ENCODE measurements at regions not wholly inside any gene's neighbourhood (a gene's known extent, or its start where the extent isn't known, plus 50 kb on each side); places are given as distances from the start of the nearest gene placed in this dataset.
"Not testable (repeated sequence)": the region's sequence is repeated elsewhere in the genome, so short reads cannot be mapped to it uniquely, and the experiment has no call there.

DNA sequence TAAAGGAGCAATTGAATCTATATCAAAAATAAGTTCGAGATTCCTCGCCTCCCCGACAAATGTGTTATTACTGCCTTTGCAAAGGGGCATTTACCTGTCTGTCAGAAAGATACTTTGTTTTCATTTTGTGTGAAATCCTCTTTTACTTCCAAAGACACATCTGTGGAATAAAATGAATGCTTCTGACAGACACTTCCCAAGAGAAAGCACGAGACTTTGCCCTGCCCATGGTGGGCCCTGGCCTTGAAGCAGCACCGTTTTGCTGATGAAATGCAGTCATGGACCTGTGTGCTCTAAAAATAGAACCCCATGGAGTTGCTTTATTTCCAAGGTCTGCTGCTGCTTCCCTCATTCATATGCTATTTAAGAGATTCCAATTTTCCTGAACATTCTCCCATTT is 85.9 kb upstream of the USP47 start:
- no peak for DNase-seq

DNA sequence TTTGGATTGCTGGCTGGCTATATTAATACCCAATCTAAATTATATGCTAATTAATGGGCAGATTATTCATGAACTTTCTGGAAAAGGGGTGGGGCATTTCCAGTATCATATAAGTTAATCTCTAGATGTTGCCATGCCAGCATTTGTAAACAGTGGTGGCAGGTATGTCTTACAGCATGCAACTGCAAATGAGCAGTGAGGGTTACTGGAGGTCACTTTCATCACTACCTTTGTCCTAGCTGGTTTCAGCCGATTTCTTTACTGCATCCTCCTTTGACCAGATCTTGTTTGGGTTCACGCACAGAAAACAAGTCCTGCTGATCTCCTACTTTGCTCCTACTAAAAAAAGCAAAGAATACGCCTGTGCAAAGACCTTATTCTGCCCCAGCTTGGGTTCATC is 89.1 kb upstream of the USP47 start:
- no peak for DNase-seq

DNA sequence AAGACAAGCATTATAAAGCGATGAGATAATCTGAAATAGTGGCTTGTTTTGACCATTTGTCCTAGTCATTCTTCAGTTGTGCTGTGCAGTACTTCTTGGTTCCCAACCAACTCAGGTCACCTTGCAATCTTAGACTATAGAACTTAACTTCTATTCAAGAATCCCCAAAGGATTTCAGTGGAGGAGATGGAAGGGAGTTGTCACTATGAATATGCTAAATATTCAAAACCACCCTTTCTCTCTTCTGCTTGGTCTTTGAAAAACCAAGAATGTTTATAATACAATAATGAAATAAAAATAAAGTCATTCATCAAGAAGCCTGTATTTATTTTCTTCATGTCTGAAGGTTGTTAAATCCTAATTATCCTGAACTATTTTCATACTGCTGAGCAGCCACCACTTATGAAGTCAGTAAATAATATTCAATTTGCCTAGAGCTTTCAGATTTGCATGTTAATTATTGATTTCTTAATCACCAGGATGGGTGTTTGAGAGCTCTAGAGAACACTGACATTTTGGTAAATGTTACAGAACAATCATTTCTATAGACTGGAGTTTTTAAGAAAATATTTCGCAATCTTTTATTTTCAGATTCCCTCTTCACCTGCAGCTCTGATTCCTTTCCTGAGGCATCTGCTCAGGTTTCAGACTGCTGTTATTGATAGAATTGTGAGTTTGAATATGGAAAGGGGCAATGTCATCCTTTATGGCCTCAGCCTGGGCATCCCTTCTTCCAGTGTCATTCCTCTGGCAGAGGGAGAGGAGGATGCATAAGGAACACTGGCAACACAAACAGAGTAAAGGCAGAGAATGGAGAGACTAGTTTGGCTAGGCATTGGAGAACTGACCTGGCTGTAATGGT is 91.5 kb upstream of the USP47 start:
- no peak for DNase-seq

DNA sequence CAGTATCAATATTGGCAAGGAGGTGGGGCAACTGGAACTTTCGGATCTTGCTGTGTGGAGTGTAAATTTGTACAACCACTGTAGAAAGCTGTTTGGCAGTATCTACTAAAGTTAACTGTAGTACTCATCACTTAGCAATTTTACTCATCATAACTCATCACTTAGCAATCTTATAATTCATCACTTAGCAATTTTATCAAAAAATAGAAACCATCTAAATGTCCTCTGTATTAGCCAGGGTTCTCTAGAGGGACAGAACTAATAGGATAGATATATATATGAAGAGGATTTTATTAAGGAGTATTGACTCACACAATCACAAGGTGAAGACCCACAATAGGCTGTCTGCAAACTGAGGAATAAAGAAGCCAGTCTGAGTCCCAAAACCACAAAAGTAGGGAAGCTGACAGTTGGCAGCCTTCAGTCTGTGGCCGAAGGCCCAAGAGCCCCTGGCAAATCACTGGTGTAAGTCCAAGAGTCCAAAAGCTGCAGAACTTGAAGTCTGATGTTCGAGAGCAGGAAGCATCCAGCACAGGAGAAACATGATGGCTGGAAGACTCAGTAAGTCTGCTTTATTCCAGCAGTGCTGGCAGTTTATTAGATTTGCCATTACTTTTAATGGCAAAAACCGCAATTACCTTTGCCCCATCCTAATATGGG is 92.9 kb upstream of the USP47 start:
- no peak for DNase-seq

DNA sequence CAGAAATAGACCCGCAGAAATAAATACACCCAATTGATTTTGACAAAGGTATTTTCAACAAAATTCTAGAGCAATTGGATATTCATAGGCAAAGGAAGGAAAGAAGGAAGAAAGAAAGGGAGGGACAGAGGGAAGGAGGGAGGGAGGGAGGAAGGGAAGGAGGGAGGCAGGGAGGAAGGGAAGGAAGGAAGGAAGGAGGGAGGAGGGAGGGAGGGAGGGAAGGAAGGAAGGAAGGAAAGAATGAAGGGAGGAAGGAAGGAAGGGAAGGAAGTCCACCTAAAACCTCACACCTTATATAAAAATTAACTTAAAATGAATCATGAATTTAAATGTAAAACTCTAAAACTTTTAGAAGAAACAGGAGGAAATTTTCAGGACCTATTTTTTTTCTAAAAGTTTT is 94.2 kb upstream of the USP47 start:
- DNase-seq, result no peak

DNA sequence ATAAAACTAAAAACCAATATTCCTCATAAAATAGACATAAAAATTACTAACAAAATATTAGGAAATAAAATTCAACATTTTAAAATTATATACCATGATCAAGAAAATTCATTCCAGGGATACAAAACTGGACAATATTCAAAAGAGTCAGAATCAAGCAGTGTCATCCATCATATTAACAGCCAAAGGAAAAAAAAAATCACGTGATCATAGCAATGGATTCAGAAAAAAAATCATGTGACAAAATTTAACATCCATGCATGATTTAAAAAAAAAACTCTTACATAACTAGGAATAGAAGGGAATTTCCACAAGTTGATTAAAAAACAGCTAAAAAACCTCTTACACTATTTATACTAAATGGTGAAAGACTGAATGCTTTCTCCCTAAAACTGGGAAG is 95.3 kb upstream of the USP47 start:
- no peak for DNase-seq

DNA sequence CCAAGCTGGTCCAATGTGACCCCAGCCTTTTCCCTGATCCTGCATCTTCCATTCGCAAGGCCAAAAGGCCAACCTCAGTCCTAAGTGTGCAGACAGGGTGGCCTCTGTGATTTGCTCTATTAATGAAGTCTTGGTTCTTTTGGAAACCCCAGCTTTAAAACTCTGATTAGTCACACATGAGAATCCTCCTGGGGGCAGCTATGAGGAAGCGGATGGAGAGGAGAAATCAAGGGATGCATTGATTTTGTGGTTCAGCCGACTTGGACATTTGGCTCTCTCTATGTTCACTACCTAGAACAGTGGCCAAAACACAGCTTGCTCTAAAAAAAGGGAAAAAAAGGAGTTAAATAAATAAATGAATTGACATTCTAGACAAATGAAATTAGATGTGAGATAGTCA is 98.6 kb upstream of the USP47 start:
- DNase-seq, result no peak

DNA sequence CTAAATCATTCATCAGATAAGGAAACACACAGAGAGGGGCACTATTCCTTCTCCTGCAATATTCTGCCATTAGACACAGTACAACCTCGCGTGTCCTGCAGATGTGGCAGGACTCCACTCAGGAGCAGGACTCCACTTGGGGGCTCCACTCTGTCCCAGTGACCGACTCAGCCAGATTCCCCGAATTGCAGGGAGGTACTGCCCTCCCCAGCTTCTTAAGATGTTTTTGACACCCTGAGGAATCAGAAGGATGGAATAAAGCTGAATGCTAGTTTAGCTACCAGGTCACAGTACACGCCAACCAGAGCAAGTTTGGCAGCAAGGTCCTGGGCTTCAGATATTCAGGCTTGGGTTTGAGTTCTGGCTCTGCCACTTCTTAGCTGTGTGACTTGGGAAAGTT is 99.3 kb upstream of the USP47 start:
- DNase-seq, result no peak

DNA sequence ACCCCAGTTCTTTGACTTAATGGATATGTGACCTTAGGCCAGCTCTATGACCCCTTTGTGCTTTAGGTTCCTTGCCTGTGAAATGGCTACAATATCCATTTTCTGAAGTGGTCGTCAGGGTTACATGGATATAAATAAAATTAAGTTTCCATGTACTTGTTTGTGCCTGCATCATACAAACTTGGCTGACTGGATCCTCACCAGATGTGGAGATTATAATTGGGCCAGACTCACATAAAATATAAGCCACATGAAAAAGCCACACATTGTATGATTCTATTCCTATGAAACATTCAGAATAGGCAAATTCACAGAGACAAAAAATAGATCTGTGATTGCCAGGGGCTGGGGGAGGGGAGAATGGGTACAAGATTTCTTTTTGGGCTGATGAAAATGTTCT is 100.9 kb upstream of the USP47 start:
- DNase-seq, result no peak

DNA sequence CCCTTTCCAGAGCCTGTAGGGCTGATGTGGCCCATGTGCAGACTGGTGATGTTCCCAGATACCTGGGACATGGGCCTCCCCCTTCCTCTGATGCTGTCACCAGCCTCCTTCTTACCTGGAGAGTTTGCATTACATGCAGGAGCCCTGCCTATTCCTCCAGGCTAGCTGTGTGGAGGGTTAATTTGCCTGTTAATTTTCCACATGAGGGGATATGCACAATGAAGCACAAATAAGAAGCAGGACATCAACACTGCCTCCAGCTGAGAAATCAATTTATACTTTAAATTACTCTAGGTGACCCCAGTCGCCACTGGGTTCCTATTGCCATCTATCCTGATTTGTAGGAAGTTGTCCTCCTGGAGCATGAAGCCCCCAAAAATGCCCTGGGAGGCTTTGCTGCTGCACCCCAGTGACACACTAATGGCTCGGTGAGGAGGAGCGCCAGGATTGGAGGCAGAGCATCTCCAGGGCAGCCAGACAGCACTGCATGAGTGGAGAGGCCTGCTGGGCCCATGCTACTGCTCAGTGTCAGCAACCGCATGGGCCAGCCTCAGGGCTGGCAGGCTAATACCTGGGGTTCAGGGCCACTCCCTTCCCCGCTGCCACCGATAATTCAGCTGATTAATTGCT is 101.6 kb upstream of the USP47 start:
- DNase-seq, result no peak

DNA sequence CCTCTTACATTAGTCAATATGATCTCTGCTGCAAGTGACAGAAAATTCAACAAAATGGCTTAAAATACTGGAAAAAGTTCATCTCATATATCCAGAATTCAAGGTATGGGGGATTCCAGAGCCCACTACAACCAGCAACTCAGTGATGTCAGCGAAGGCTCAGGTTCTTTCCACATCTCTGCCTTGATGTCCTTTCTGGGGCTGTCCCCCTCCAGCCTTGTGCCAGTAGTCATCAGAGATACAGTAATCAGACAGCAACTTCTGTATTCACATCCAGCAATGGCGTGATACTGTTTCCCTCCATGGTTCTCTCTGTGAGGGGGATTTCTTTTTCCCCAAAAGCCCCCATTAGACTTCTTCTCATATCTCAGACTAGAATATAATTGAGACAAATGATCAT is 103.4 kb upstream of the USP47 start:
- no peak for DNase-seq

DNA sequence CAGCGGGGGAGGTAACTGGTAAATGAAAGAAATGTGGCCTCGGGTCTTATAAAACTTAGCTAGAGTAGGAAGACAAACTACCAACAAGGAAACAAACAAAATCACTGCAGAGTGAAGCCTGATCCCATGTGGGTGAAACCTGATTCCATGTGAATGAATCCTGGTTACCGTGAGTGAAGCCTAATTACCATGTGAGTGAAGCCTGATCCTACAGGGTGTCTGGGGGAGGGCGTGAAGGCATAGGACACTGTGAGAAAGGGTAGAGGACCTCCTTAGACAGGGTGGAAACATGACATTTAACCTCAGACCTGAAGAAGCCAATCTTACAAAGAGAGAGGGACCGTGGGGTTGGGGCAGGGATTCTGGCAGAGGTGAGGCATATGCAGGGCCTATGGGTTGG is 106.2 kb upstream of the USP47 start:
- no peak for DNase-seq

DNA sequence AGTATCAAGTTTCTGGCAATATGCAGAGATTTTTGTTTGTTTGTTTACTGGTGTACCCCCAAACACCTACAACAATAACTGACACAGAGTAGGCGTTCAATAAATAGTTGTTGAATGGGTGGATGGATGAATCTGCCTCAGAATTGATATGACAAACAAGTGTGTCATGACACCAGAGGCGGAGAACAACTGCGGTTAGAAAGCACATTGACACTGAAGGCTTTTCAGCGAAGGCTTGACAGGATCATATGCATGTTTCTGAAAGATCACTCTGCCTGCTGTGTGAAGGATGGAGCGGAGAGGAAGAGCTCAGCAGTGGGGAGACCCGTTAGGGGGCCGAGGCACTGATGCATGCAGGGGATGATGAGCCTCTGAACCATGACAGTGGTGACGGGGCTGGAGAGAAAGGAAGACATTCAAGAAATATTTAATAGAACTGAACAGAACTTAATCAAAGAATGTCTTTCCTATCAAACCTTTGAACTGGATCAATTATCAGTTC is 108.5 kb upstream of the USP47 start:
- no peak for DNase-seq

DNA sequence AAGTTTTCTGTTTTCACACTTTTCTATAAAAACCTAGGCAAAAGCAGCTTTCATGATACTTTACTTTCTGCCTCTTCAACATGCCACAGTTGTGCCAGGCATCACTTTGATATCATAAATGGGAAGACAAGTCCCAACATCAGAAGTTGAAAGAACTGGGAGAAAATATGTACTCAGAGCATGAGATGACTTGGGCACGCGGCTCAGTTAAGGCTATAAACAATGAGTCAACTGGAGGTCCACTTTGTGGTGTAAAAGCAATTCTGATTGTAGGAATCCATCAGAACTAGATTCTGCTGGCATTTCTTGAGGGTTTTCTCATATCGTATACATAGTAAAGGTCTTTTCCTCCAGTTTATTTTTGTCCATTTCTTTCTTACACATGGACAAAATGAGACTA is 109.7 kb upstream of the USP47 start:
- DNase-seq, result no peak

DNA sequence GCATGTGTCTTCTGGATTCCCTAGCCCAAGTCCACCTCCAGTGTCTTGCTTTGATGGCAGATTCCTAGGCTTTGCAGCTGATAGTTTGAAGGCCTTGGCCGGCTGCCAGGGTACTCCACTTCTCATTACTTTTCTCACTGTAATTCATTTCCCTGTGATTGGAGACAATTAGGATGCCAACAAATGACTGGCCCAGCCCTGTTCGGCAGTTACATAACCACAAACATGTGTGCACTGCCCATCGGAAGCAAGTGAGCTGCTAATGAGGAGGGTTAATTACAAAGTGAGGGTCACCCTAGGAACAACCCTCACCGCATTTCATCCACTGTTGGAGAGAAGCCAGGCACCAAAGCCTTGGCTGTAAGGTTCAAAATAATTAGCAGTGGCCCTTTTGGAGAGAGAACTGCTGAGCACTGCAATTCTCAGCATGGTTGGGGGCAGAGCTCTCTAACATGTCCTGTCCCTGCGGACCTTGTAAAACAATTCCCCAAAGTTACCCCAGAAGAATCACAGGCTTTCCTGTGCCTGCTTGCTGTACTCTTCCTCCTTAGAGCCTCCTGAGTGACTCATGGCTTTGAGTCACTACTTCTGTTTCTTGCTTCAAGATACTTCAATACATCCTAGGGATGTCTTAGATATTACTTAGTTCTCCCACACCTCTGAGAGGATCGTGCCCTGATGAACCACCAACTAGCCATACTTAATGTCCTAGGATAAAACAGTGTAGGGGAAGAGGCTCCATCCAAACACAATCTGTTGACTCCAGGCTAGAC is 109.7 kb upstream of the GALNT18 start:
- no peak for DNase-seq

DNA sequence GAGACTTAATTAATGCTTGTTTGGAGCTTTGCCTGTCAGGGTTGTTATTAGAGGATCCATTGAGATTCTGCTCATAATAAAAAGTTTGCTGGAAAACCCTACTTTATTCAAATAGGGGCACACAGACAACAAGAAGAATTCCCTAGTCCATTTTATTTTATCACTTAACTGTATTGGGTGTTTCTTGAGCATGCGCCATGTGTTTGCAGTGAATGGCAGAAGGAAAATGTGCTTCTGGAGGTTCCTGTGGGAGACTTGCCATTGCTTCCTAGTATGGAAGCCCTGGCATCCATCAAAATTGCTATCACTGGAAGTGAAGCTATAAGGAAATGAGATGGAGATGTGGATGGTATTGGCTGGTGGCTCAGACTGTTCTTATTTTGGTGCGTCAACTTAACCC is 106.6 kb upstream of the GALNT18 start:
- DNase-seq, result no peak

DNA sequence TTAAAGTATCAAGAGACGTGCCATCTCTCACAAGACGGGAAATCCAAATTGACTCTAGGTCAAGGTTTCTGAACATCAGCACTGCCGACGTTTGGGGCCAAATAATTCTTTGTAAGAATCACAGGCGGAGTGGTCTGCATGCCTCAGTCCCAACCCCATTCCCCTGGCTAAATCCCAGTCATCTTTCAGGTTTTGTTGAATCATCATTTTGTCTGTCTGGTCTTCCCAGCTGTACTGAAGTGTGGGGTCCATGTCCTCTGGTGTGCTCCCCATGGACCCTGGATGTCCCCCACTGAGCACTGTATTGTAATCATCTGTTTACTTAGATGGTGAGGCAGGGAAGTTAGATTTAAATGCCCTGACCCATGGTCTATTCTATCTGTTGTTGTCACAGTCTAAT is 103.6 kb upstream of the GALNT18 start:
- DNase-seq, result no peak

DNA sequence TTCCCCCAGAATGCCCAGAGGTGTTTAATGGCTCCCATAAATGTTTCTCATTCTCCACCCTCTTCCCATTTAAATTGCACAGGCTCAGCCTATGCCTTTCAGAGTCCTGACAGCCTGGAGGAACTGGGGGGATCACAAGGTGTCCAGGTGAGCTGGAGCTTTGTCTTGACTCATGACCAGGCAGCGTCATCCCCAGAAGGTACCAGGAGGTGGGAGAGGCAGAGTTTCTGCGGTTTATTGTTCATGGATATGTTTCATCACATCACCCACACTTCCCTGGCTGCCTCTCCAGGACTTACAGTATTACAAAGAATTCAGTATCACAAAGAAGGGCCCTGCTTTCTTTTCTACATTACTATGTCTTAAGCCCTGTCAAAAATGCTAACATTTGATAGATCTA is 103.2 kb upstream of the GALNT18 start:
- no peak for DNase-seq

DNA sequence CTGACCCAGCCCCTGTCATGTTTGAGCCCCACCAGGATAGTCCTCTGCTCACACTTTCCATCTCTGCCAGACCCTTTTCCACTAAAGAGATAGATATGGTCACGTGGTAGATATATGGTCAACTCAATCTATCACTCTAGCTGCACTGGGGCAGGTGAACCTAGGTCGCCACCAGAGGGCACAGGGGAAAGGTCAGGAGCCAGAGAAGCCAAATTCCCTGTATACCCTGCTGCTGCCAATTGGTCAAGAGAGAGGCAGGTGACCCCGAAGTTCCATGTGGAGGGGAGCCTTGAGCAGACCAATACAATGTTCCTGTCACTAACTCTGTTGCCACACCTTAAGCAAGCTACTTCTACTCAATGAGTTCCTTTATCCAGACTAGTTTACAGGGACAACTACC is 101.1 kb upstream of the GALNT18 start:
- no peak for DNase-seq

DNA sequence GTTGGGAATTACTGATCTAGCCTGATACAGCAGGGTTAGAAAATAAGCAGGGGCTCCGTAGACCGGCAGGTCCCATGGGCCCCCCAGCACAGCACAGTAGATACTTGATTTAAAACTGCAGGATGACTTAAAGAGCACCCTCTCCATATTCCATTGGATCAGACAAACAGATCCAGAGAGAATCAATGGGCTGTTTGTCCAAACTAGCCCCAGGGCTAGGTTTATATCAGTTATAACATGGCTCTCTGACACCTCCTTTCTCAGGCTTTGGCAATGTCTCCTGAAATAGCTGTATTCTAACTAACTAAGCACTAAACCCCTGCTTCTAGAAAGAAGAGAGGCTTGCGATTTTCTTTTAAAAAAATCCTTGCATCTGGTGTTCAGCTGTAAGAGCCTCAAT is 100.4 kb upstream of the GALNT18 start:
- DNase-seq, result no peak

DNA sequence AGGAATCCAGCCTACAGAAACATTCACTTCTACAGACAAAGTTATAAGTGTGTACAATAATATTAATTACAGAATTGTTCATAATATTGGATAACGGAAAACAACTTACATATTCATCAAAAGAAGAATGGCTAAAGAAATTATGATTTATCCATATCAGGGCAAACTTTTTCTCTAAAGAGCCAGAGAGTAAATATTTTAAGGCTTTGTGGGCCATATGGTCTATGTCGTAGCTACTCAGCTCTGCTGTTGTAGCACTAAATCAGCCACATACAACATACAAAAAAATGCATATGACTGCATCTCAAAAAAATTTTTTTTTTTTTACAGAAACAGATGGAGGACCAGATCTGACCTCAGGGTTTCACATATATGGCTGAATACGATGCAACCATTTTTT is 96.7 kb upstream of the GALNT18 start:
- DNase-seq, result no peak

DNA sequence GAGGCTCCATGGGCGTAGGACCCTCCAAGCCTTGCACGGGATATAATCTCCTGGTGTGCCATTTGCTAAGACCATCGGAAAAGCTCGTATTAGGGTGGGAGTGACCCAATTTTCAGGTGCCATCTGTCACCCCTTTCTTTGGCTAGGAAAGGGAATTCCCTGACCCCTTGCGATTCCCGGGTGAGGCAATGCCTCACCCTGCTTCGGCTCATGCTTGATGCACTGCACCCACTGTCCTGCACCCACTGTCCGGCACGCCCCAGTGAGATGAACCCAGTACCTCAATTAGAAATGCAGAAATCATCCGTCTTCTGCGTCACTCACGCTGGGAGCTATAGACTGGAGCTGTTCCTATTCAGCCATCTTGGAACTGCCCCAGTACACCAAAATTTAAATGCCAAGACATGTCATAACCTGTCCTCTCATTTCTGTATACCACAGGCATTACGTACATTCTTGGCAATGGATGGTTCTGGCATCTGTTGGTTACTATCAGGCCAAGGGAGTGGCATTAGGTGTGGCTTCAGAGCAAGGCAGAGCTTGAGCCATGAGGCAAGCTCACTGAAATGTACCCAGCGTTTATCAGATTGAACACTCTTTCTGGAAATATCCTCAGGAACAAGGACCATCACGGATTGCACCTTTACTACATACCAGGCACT is 95.4 kb upstream of the GALNT18 start:
- no peak for DNase-seq

DNA sequence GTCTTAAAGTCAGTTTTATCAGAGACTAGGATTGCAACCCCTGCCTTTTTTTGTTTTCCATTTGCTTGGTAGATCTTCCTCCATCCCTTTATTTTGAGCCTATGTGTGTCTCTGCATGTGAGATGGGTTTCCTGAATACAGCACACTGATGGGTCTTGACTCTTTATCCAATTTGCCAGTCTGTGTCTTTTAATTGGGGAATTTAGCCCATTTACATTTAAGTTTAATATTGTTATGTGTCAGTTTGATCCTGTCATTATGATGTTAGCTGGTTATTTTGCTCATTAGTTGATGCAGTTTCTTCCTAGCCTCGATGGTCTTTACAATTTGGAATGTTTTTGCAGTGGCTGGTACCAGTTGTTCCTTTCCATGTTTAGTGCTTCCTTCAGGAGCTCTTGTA is 93.3 kb upstream of the GALNT18 start:
- DNase-seq, result not testable (repeated sequence)

Data from activated CD8-positive, alpha-beta memory T cell treated with anti-CD3 and anti-CD28 coated beads, Interleukin-2, amount 50 U/mL, for 4 hours (primary cell).